Activated CD4-positive, alpha-beta memory T cell treated with anti-CD3 and anti-CD28 coated beads for 36 hours (primary cell): ENCODE measurements at regions not wholly inside any gene's neighbourhood (a gene's known extent, or its start where the extent isn't known, plus 50 kb on each side); places are given as distances from the start of the nearest gene placed in this dataset.
"Not testable (repeated sequence)": the region's sequence is repeated elsewhere in the genome, so short reads cannot be mapped to it uniquely, and the experiment has no call there.

Experiments used
- CTCF ChIA-PET: fragments of 350-600 bp; sonication (Branson Sonifier 250); formaldehyde crosslinking; loops from one replicate; lab custom pipeline; 2021; ENCODE audit warnings: antibody characterized with exemption, inconsistent platforms; lab: Charles Lee
- POLR2A ChIA-PET: fragments of 350-600 bp; sonication (Branson Sonifier 250); formaldehyde crosslinking; loops from one replicate; lab custom pipeline; 2021; ENCODE audit warnings: antibody characterized with exemption; lab: Charles Lee
- DNase-seq: peaks from one replicate; pipeline ENCODE4 v3.0.0-alpha.2; 2020
- H3K27ac Mint-ChIP-seq: one replicate; pipeline ENCODE4 v1.8.0; 2021; ENCODE audit warnings: mixed read lengths
- H3K27me3 Mint-ChIP-seq: one replicate; pipeline ENCODE4 v1.8.0; 2021; ENCODE audit warnings: mixed read lengths
- H3K36me3 Mint-ChIP-seq: one replicate; pipeline ENCODE4 v1.8.0; 2021; ENCODE audit warnings: mixed read lengths
- H3K4me1 Mint-ChIP-seq: one replicate; pipeline ENCODE4 v1.8.0; 2021; ENCODE audit warnings: low read depth, mixed read lengths
- H3K4me3 Mint-ChIP-seq: one replicate; pipeline ENCODE4 v1.8.0; 2021; ENCODE audit warnings: mild to moderate bottlenecking, mixed read lengths
- H3K9me3 Mint-ChIP-seq: one replicate; pipeline ENCODE4 v1.8.0; 2021; ENCODE audit warnings: mixed read lengths
- intact Hi-C: fragments of 100-400 bp; cut with micrococcal nuclease; formaldehyde crosslinking; loops from one replicate; pipeline ENCODE4 v1.15.1; 2023

GRCh38 chr4:132227151-132227856 is 921.8 kb upstream of the PCDH10 start:
- Mint-ChIP-seq H3K27me3 (no peaks in the 10 kb centered on the region), H3K4me3 (no peak overlapping the region), H3K9me3 (peaks cover 29% of the 10 kb centered on the region), H3K36me3 (no peaks in the 10 kb centered on the region), H3K4me1 (no peaks in the 10 kb centered on the region), H3K27ac (no peak overlapping the region)
- CTCF ChIA-PET = no interaction called here
- intact Hi-C loops = no loop called here
- no peak for DNase-seq
- POLR2A ChIA-PET = no interaction called here

GRCh38 chr4:132227857-132228165 is 921.3 kb upstream of the PCDH10 start:
- H3K27me3 Mint-ChIP-seq, DNase-seq, POLR2A ChIA-PET, H3K4me1 Mint-ChIP-seq, H3K4me3 Mint-ChIP-seq, intact Hi-C loops, H3K36me3 Mint-ChIP-seq, H3K27ac Mint-ChIP-seq, CTCF ChIA-PET: not testable (repeated sequence)
- H3K9me3 Mint-ChIP-seq = peaks cover 28% of the 10 kb centered on the region

- H3K4me3 Mint-ChIP-seq = no peak overlapping the region
- no peaks in the 10 kb centered on the region for H3K27me3 Mint-ChIP-seq
- no peaks in the 10 kb centered on the region for H3K36me3 Mint-ChIP-seq
- no peaks in the 10 kb centered on the region for H3K4me1 Mint-ChIP-seq
- no peak overlapping the region for H3K27ac Mint-ChIP-seq
- POLR2A ChIA-PET = no interaction called here
- peaks cover 27% of the 10 kb centered on the region for H3K9me3 Mint-ChIP-seq
- intact Hi-C loops = no loop called here
- CTCF ChIA-PET = no interaction called here
- DNase-seq = no peak
Measured at GRCh38 chr4:132228676-132229075, 920.4 kb upstream of the PCDH10 start.

GRCh38 chr4:132230025-132230424 is 919.1 kb upstream of the PCDH10 start:
- no peak overlapping the region for H3K27ac Mint-ChIP-seq
- POLR2A ChIA-PET = no interaction called here
- H3K36me3 Mint-ChIP-seq = no peaks in the 10 kb centered on the region
- DNase-seq = no peak
- H3K9me3 Mint-ChIP-seq = peaks cover 21% of the 10 kb centered on the region
- H3K27me3 Mint-ChIP-seq = no peaks in the 10 kb centered on the region
- intact Hi-C loops = no loop called here
- no peak overlapping the region for H3K4me3 Mint-ChIP-seq
- no peaks in the 10 kb centered on the region for H3K4me1 Mint-ChIP-seq
- CTCF ChIA-PET = no interaction called here

GRCh38 chr4:132238697-132239096 is 910.4 kb upstream of the PCDH10 start:
- POLR2A ChIA-PET = no interaction called here
- CTCF ChIA-PET = no interaction called here
- Mint-ChIP-seq H3K27me3 (no peaks in the 10 kb centered on the region), H3K27ac (no peak overlapping the region), H3K4me3 (no peak overlapping the region), H3K4me1 (no peaks in the 10 kb centered on the region), H3K9me3 (peaks cover 13% of the 10 kb centered on the region), H3K36me3 (no peaks in the 10 kb centered on the region)
- intact Hi-C loops = no loop called here
- DNase-seq = no peak

GRCh38 chr4:132240081-132240480 is 909.0 kb upstream of the PCDH10 start:
- Mint-ChIP-seq H3K27ac (no peak overlapping the region), H3K4me3 (no peak overlapping the region), H3K4me1 (no peaks in the 10 kb centered on the region), H3K27me3 (no peaks in the 10 kb centered on the region), H3K36me3 (no peaks in the 10 kb centered on the region), H3K9me3 (peaks cover 10% of the 10 kb centered on the region)
- intact Hi-C loops = no loop called here
- no peak for DNase-seq
- CTCF ChIA-PET = no interaction called here
- POLR2A ChIA-PET = no interaction called here

GRCh38 chr4:132245319-132245718 is 903.8 kb upstream of the PCDH10 start:
- ChIA-PET POLR2A (no interaction called here), CTCF (no interaction called here)
- DNase-seq = no peak

GRCh38 chr4:132264176-132264575 is 884.9 kb upstream of the PCDH10 start:
- H3K4me3 Mint-ChIP-seq = no peak overlapping the region
- H3K36me3 Mint-ChIP-seq = no peaks in the 10 kb centered on the region
- no peaks in the 10 kb centered on the region for H3K27me3 Mint-ChIP-seq
- intact Hi-C loops = no loop called here
- no peak for DNase-seq
- CTCF ChIA-PET = no interaction called here
- H3K27ac Mint-ChIP-seq = no peak overlapping the region
- H3K4me1 Mint-ChIP-seq = no peaks in the 10 kb centered on the region
- peaks cover 4% of the 10 kb centered on the region for H3K9me3 Mint-ChIP-seq
- POLR2A ChIA-PET = no interaction called here

More at GRCh38 chr4:132245319-132245718, 903.8 kb upstream of the PCDH10 start:
- Mint-ChIP-seq H3K4me3 (no peak overlapping the region), H3K27ac (no peak overlapping the region), H3K36me3 (no peaks in the 10 kb centered on the region), H3K9me3 (peaks cover 2% of the 10 kb centered on the region), H3K27me3 (no peaks in the 10 kb centered on the region), H3K4me1 (no peaks in the 10 kb centered on the region)
- intact Hi-C loops = no loop called here

- H3K4me1 Mint-ChIP-seq = no peaks in the 10 kb centered on the region
- peaks cover 4% of the 10 kb centered on the region for H3K9me3 Mint-ChIP-seq
- DNase-seq = no peak
- ChIA-PET CTCF (no interaction called here), POLR2A (no interaction called here)
- no peaks in the 10 kb centered on the region for H3K27me3 Mint-ChIP-seq
- H3K36me3 Mint-ChIP-seq = no peaks in the 10 kb centered on the region
- H3K4me3 Mint-ChIP-seq = no peak overlapping the region
- no peak overlapping the region for H3K27ac Mint-ChIP-seq
- intact Hi-C loops = no loop called here
Measured at GRCh38 chr4:132266374-132266773, 882.7 kb upstream of the PCDH10 start.

- no peaks in the 10 kb centered on the region for H3K4me1 Mint-ChIP-seq
- no peaks in the 10 kb centered on the region for H3K36me3 Mint-ChIP-seq
- intact Hi-C loops = no loop called here
- no peak overlapping the region for H3K27ac Mint-ChIP-seq
- no peak overlapping the region for H3K4me3 Mint-ChIP-seq
- H3K9me3 Mint-ChIP-seq = peaks cover 4% of the 10 kb centered on the region
- no peaks in the 10 kb centered on the region for H3K27me3 Mint-ChIP-seq
- ChIA-PET POLR2A (no interaction called here), CTCF (no interaction called here)
- no peak for DNase-seq
Measured at GRCh38 chr4:132267321-132267720, 881.8 kb upstream of the PCDH10 start.

GRCh38 chr4:132269303-132269990 is 879.6 kb upstream of the PCDH10 start:
- Mint-ChIP-seq H3K36me3 (no peaks in the 10 kb centered on the region), H3K27me3 (no peaks in the 10 kb centered on the region), H3K9me3 (no peaks in the 10 kb centered on the region), H3K27ac (no peak overlapping the region), H3K4me1 (no peaks in the 10 kb centered on the region), H3K4me3 (no peak overlapping the region)
- DNase-seq = no peak
- ChIA-PET CTCF (no interaction called here), POLR2A (no interaction called here)
- intact Hi-C loops = no loop called here

GRCh38 chr4:132275583-132276121 is 873.4 kb upstream of the PCDH10 start:
- Mint-ChIP-seq H3K4me1 (no peaks in the 10 kb centered on the region), H3K9me3 (peaks cover 5% of the 10 kb centered on the region), H3K36me3 (no peaks in the 10 kb centered on the region), H3K27me3 (no peaks in the 10 kb centered on the region), H3K4me3 (no peak overlapping the region), H3K27ac (no peak overlapping the region)
- POLR2A ChIA-PET = no interaction called here
- DNase-seq = no peak
- CTCF ChIA-PET = no interaction called here
- intact Hi-C loops = no loop called here

- H3K4me3 Mint-ChIP-seq = no peak overlapping the region
- H3K9me3 Mint-ChIP-seq = peaks cover 5% of the 10 kb centered on the region
- no peaks in the 10 kb centered on the region for H3K4me1 Mint-ChIP-seq
- CTCF ChIA-PET = no interaction called here
- H3K36me3 Mint-ChIP-seq = no peaks in the 10 kb centered on the region
- POLR2A ChIA-PET = no interaction called here
- no peak overlapping the region for H3K27ac Mint-ChIP-seq
- intact Hi-C loops = no loop called here
- no peaks in the 10 kb centered on the region for H3K27me3 Mint-ChIP-seq
- DNase-seq = no peak
Measured at GRCh38 chr4:132276185-132276584, 872.9 kb upstream of the PCDH10 start.
